HG02759 (cell line): ENCODE measurements at regions not wholly inside any gene's neighbourhood (a gene's known extent, or its start where the extent isn't known, plus 50 kb on each side); places are given as distances from the start of the nearest gene placed in this dataset.

Experiments used
- ATAC-seq: cut with Tn5 transposase; IDR thresholded peaks from one replicate; pipeline ENCODE4 v1.9.1; 2021; ENCODE audit warnings: mild to moderate bottlenecking, moderate library complexity; ENCODE audit not compliant: unreplicated experiment

- ATAC-seq: no peak
Measured at GRCh38 chr21:38988509-38989378, 183.0 kb downstream of the ETS2 start.

- no peak for ATAC-seq
Measured at GRCh38 chr21:38987633-38988508, 182.1 kb downstream of the ETS2 start.

GRCh38 chr21:38986806-38987632 is 181.3 kb downstream of the ETS2 start:
- ATAC-seq: no peak

- no peak for ATAC-seq
Measured at GRCh38 chr21:38986406-38986805, 180.7 kb downstream of the ETS2 start.

GRCh38 chr21:38985568-38986378 is 180.0 kb downstream of the ETS2 start:
- ATAC-seq: peak; percentile 85

- peak; percentile 5 for ATAC-seq
Measured at GRCh38 chr21:38984982-38985567, 179.3 kb downstream of the ETS2 start.

- no peak for ATAC-seq
Measured at GRCh38 chr21:38984568-38984967, 178.8 kb downstream of the ETS2 start.

GRCh38 chr21:38983560-38983959 is 177.8 kb downstream of the ETS2 start:
- no peak for ATAC-seq

GRCh38 chr21:38982804-38983203 is 177.1 kb downstream of the ETS2 start:
- no peak for ATAC-seq

GRCh38 chr21:38982096-38982495 is 176.4 kb downstream of the ETS2 start:
- no peak for ATAC-seq

GRCh38 chr21:38980416-38981313 is 174.9 kb downstream of the ETS2 start:
- no peak for ATAC-seq

GRCh38 chr21:38979271-38980121 is 173.8 kb downstream of the ETS2 start:
- no peak for ATAC-seq

GRCh38 chr21:38976900-38977299 is 171.2 kb downstream of the ETS2 start:
- no peak for ATAC-seq

- ATAC-seq: no peak
Measured at GRCh38 chr21:38973552-38973951, 167.8 kb downstream of the ETS2 start.

- no peak for ATAC-seq
Measured at GRCh38 chr21:38972078-38972477, 166.3 kb downstream of the ETS2 start.

- ATAC-seq: no peak
Measured at GRCh38 chr21:38970765-38971164, 165.0 kb downstream of the ETS2 start.

- ATAC-seq: no peak
Measured at GRCh38 chr21:38968887-38969543, 163.3 kb downstream of the ETS2 start.
